Endothelial cell of umbilical vein (primary cell): ENCODE measurements at regions not wholly inside any gene's neighbourhood (a gene's known extent, or its start where the extent isn't known, plus 50 kb on each side); places are given as distances from the start of the nearest gene placed in this dataset.

ENCODE experiments used
- BruUV-seq: library from RNA; stranded (reverse); fragments of 400-500 nt; replicated peaks from 2 replicates; lab custom pipeline; 2021; lab: Mats Ljungman, UMichigan
- CTCF ChIA-PET: fragments of 300-600, 350-600 bp; sonication (Branson Sonifier 250); formaldehyde crosslinking; loops from one replicate; lab custom pipeline; 2021; ENCODE audit warnings: antibody characterized with exemption, inconsistent platforms; lab: Charles Lee
- POLR2A ChIA-PET: fragments of 300-600, 350-600 bp; sonication (Branson Sonifier 250); formaldehyde crosslinking; loops from one replicate; lab custom pipeline; 2021; ENCODE audit warnings: antibody characterized with exemption, inconsistent platforms; lab: Charles Lee
- DNase-seq: peaks from one replicate; pipeline ENCODE4 v3.0.0-alpha.2; 2011; ENCODE audit warnings: low read depth, low spot score
- FAIRE-seq: peaks from 2 replicates; lab custom pipeline; 2011; peaks lifted over from hg19 to GRCh38; lab: Jason Lieb, UNC
- H2AFZ ChIP-seq: 2 replicates; pipeline ENCODE4 v1.6.0; 2012; ENCODE audit warnings: low read depth, low read length, control low read depth, inconsistent platforms
- H3K27ac ChIP-seq: 2 replicates; pipeline ENCODE4 v1.5.1; 2011; ENCODE audit warnings: low read depth, mild to moderate bottlenecking, control low read depth, low read length, moderate library complexity; ENCODE audit not compliant: insufficient read depth
- H3K27me3 ChIP-seq, 2 experiments: 2 replicates each; pipeline versions ENCODE4 v1.6.0 to v1.6.1; 2011; ENCODE audit warnings: low read length in 2 of 2, mixed read lengths in 1 of 2; ENCODE audit not compliant: control insufficient read depth in 2 of 2, insufficient read depth in 2 of 2
- H3K36me3 ChIP-seq, 2 experiments: 2 replicates in 1 of 2; 3 replicates in 1 of 2; pipeline ENCODE4 v1.5.1; 2011; ENCODE audit warnings: low read length in 2 of 2, mild to moderate bottlenecking in 1 of 2, moderate library complexity in 1 of 2; ENCODE audit not compliant: control insufficient read depth in 2 of 2, insufficient read depth in 2 of 2; ENCODE audit errors: extremely low read depth in 1 of 2
- H3K4me1 ChIP-seq: 3 replicates; pipeline ENCODE4 v1.5.1; 2011; ENCODE audit warnings: mild to moderate bottlenecking, low read length; ENCODE audit not compliant: control insufficient read depth, insufficient read depth; ENCODE audit errors: extremely low read depth
- H3K4me2 ChIP-seq: 2 replicates; pipeline ENCODE4 v1.6.1; 2011; ENCODE audit warnings: low read length, control low read depth, mixed read lengths; ENCODE audit not compliant: insufficient read depth
- H3K4me3 ChIP-seq, 3 experiments: fragments of 200-600 bp in 1 of 3; sonication (generic), shearing (Covaris generic) in 1 of 3; replicated peaks in 1 of 3; 2 replicates each; pipeline ENCODE4 v1.5.1; 2011 to 2016; ENCODE audit warnings: control low read depth in 3 of 3, low read length in 3 of 3, mild to moderate bottlenecking in 2 of 3, inconsistent platforms in 1 of 3, low read depth in 1 of 3, moderate library complexity in 1 of 3; ENCODE audit not compliant: insufficient read depth in 1 of 3
- H3K79me2 ChIP-seq: 2 replicates; pipeline ENCODE4 v1.6.0; 2012; ENCODE audit warnings: low read length, inconsistent platforms; ENCODE audit not compliant: control insufficient read depth, insufficient read depth
- H3K9ac ChIP-seq: replicated peaks from 2 replicates; pipeline ENCODE3; 2011; ENCODE audit warnings: low read length, control low read depth; ENCODE audit not compliant: insufficient read depth; ENCODE audit errors: extremely low read depth
- H3K9me1 ChIP-seq: replicated peaks from 3 replicates; pipeline ENCODE4 v1.6.0; 2011; ENCODE audit warnings: mild to moderate bottlenecking, low read length; ENCODE audit not compliant: control insufficient read depth, insufficient read depth; ENCODE audit errors: extremely low read depth
- H3K9me3 ChIP-seq: replicated peaks from 2 replicates; pipeline ENCODE4 v1.5.1; 2012; ENCODE audit warnings: low read length, inconsistent platforms; ENCODE audit not compliant: control insufficient read depth, insufficient read depth
- H4K20me1 ChIP-seq: replicated peaks from 2 replicates; pipeline ENCODE3; 2011; ENCODE audit warnings: mild to moderate bottlenecking, low read length; ENCODE audit not compliant: control insufficient read depth, insufficient read depth; ENCODE audit errors: extremely low read depth
- EZH2 ChIP-seq: IDR thresholded peaks from 2 replicates; pipeline ENCODE4 v1.6.1; 2012; ENCODE audit warnings: borderline replicate concordance, low read depth, mild to moderate bottlenecking, moderate library complexity, low read length, inconsistent platforms; ENCODE audit not compliant: severe bottlenecking
- FOS ChIP-seq: IDR thresholded peaks from 2 replicates; pipeline ENCODE4 v1.6.1; 2011; ENCODE audit warnings: mild to moderate bottlenecking, low read length, moderate library complexity, borderline replicate concordance; ENCODE audit not compliant: insufficient read depth
- GATA2 ChIP-seq: IDR thresholded peaks from 2 replicates; pipeline ENCODE4 v1.7.0; 2011; ENCODE audit warnings: low read depth, mild to moderate bottlenecking, moderate library complexity, mixed read lengths, low read length; ENCODE audit not compliant: insufficient read length, insufficient read depth
- JUN ChIP-seq: IDR thresholded peaks from 2 replicates; pipeline ENCODE4 v1.6.1; 2011; ENCODE audit warnings: borderline replicate concordance, low read depth; ENCODE audit not compliant: insufficient read length, insufficient read depth
- MYC ChIP-seq: IDR thresholded peaks from one replicate; pipeline ENCODE4 v1.6.1; 2011; ENCODE audit warnings: mild to moderate bottlenecking, low read depth, low read length
- POLR2A ChIP-seq: IDR thresholded peaks from 2 replicates; pipeline ENCODE4 v1.6.1; 2012; ENCODE audit warnings: low read depth, mild to moderate bottlenecking, control low read depth, low read length
- POLR2AphosphoS5 ChIP-seq: IDR thresholded peaks from 2 replicates; pipeline ENCODE4 v1.6.1; 2012; ENCODE audit warnings: low read depth, mild to moderate bottlenecking, control low read depth, low read length, moderate library complexity; ENCODE audit not compliant: insufficient read depth
- dilution Hi-C: fragments of 300-500 bp; cut with MboI; formaldehyde crosslinking; loops from one replicate; pipeline ENCODE4 v1.15.0; 2019; ENCODE audit warnings: low sequenced_read_pairs; ENCODE audit not compliant: extremely low pct_ligation_motif_present
- intact Hi-C: fragments of 100-400 bp; cut with micrococcal nuclease; formaldehyde crosslinking; loops from one replicate; pipeline ENCODE4 v1.10.0; 2022
- TF ChIP-seq, protein P1 (sequence below), 2 donors: IDR thresholded peaks; 1 replicate in 1 of 2; 2 replicates in 1 of 2; pipeline ENCODE4 v1.5.1; 2011; ENCODE audit warnings: low read length in 2 of 2, mild to moderate bottlenecking in 2 of 2, moderate library complexity in 2 of 2, control low read depth in 1 of 2, inconsistent platforms in 1 of 2, low read depth in 1 of 2; ENCODE audit not compliant: insufficient read depth in 1 of 2; ENCODE audit errors: extremely low read depth in 1 of 2
- TF ChIP-seq, protein P2 (sequence below): IDR thresholded peaks from 2 replicates; pipeline ENCODE4 v1.6.1; 2011; ENCODE audit not compliant: insufficient read depth, insufficient read length

DNA sequence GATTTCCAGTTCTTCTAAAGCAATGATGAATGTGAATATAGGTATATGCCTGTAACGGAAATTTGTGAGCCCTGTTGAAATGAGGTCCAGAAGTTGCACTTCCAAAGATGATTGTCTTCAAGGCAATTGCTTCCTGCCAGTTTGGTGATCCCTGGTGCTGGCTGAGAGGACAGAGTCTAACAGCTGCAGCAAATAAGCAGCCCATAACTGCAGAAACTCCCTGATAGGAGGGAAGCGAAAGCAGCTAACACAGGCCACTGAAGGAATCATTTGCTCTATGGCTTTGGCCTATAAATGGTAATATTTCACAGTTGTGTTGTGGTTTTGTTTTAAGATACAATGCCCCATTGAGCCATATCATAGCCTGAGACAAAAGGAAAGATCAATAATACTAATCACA is 451.5 kb upstream of the MIR17HG start:
- H3K4me1 ChIP-seq: no peaks in the 10 kb centered on the region
- DNase-seq: no peak
- no peaks in the 10 kb centered on the region for H3K36me3 ChIP-seq
- CTCF ChIA-PET: no interaction called here
- no peaks in the 10 kb centered on the region for H3K9me3 ChIP-seq
- BruUV-seq: no TSS peak
- H3K9ac ChIP-seq: no peak overlapping the region
- FAIRE-seq: no peak
- dilution Hi-C loops (no loop called here), intact Hi-C loops (no loop called here)
- TF ChIP-seq, protein P1, sequence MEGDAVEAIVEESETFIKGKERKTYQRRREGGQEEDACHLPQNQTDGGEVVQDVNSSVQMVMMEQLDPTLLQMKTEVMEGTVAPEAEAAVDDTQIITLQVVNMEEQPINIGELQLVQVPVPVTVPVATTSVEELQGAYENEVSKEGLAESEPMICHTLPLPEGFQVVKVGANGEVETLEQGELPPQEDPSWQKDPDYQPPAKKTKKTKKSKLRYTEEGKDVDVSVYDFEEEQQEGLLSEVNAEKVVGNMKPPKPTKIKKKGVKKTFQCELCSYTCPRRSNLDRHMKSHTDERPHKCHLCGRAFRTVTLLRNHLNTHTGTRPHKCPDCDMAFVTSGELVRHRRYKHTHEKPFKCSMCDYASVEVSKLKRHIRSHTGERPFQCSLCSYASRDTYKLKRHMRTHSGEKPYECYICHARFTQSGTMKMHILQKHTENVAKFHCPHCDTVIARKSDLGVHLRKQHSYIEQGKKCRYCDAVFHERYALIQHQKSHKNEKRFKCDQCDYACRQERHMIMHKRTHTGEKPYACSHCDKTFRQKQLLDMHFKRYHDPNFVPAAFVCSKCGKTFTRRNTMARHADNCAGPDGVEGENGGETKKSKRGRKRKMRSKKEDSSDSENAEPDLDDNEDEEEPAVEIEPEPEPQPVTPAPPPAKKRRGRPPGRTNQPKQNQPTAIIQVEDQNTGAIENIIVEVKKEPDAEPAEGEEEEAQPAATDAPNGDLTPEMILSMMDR (IDR thresholded peaks at IDR 0.05; ENCODE audit: extremely low read depth in 1 of 2, insufficient read depth in 1 of 2, low read depth in 1 of 2, low read length in 2 of 2): no peak
- TF ChIP-seq, protein P2, sequence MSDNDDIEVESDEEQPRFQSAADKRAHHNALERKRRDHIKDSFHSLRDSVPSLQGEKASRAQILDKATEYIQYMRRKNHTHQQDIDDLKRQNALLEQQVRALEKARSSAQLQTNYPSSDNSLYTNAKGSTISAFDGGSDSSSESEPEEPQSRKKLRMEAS: no peak
- TF ChIP-seq POLR2A: no peak
- TF ChIP-seq JUN: no peak
- no peak for TF ChIP-seq FOS
- no peak for TF ChIP-seq GATA2
- TF ChIP-seq POLR2AphosphoS5: no peak
- TF ChIP-seq EZH2: no peak
- no peak for TF ChIP-seq MYC
- no peak overlapping the region for H3K4me2 ChIP-seq
- no peaks in the 10 kb centered on the region for H3K79me2 ChIP-seq
- POLR2A ChIA-PET: no interaction called here
- no peaks in the 10 kb centered on the region for H3K27me3 ChIP-seq
- H3K4me3 ChIP-seq: no peak overlapping the region
- H4K20me1 ChIP-seq: no peaks in the 10 kb centered on the region
- no peak overlapping the region for H2AFZ ChIP-seq
- H3K9me1 ChIP-seq: no peaks in the 10 kb centered on the region
- H3K27ac ChIP-seq: no peak overlapping the region
